Renal cortex interstitium (tissue), 11 donors: ENCODE measurements at regions not wholly inside any gene's neighbourhood (a gene's known extent, or its start where the extent isn't known, plus 50 kb on each side); places are given as distances from the start of the nearest gene placed in this dataset.

Experiments
- DNase-seq, 11 donors: peaks; one replicate each; pipeline ENCODE4 v3.0.0-alpha.2; 2013; ENCODE audit warnings: low read depth in 9 of 11, low spot score in 4 of 11; ENCODE audit errors: extremely low read depth in 1 of 11

DNA sequence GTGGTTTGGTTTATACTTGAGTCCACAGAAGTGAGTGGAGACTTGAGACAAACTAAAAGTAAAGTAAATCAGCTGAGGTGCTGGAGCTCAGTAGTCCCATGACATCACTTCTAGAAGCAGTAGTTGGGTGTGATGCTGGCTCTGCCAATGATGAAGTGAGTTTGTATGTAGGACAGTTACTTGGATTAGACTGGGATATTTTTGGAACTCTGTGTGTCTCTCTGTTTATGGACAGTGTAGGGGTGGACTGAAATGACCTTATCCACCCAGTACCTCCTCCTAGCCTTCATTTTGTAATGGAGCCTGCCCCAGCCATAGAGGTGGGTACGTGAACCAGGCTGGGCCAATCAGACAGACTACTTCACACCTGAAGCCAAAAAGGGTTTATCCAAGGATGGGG, 52.2 kb downstream of the POLR1D start:
- DNase-seq, result no peak

GRCh38 chr13:27678306-27679040, 56.8 kb downstream of the POLR1D start:
- no peak for DNase-seq

- DNase-seq, result no peak
Observed at GRCh38 chr13:27679396-27679795, 57.7 kb downstream of the POLR1D start.

GRCh38 chr13:27679896-27680295, 58.2 kb downstream of the POLR1D start:
- DNase-seq, result no peak

GRCh38 chr13:27680465-27680864, 58.8 kb downstream of the POLR1D start:
- no peak for DNase-seq

DNA sequence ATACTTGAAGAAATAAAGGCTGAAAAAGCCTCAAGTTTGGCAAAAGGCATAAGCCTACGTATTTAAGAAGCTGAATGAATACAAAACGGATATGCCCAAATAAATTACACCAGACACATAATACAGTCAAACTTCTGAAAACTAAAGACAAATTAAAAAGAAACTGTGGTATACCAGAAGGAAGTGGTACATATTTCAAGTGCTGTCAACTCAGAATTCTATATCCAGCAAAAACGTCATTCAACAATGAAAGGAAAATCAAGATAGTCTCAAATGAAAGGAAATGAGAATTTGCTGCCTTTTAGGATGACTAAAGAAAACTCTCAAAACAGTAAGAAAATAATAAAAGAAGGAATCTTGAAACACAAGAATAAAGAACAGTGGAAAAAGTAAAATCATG, 69.5 kb downstream of the POLR1D start:
- no peak for DNase-seq

GRCh38 chr13:27696731-27697130, 75.0 kb downstream of the POLR1D start:
- no peak for DNase-seq

DNA sequence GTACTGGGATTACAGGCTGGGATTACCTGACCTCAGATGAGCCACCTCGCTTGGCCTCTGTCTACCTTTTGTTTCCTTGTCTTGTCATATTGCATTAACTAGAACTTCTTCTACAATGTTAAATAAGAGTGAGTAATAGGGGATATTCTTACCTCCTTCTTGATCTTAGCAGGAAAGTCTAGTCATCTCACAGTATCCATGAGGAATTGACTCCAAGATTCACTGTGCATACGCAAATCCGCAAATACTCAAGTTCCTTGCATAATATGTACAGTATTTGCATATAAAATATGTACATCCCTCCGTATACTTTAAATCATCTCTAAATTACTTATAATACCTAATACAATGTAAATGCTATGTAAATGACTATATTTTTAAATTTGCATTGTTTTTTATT, 78.3 kb downstream of the POLR1D start:
- no peak for DNase-seq

GRCh38 chr13:27704681-27705080, 83.0 kb downstream of the POLR1D start:
- no peak for DNase-seq

- no peak for DNase-seq
Observed at GRCh38 chr13:27708325-27708724, 84.0 kb upstream of the GSX1 start.

DNA sequence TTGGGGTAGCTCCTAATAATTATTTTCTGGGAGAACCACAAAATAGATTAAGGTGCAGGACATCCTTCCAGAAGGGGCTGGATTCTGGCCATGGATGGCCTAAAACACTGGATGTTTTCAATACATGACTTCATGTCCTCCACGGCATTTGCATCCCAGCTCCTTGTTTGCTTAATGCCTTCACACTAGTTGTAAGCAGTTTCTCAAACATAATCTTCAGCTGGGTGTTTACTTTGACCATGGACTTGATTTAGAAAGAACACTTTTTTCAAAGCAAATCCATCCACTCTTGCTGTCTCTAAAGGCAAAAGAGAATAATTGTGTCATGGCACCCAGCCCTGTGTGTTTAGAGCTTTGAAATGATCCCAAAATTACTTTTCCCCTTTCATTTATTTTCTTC, 82.5 kb upstream of the GSX1 start:
- DNase-seq, result no peak

DNA sequence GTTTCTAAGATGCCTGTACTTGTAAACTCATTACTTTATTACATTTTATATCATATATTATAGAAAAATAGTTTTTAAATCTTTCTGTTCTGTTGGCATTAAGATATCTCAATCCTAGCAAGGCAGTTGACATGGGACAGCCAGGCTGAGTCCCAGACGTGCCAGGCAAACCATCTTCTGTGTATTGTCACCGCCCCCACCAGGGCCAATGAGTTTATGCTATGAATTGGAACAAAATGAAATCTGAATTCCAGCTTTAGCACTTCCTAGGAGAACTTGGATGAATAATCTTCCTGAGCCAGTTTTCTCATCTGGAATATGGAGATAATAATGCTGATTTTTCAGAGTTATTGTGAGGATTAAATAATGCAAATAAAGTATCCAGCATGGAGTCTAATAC, 79.9 kb upstream of the GSX1 start:
- DNase-seq, result peak in 1 of 11 donors; percentile 1

- DNase-seq, result no peak
Observed at GRCh38 chr13:27713767-27714166, 78.5 kb upstream of the GSX1 start.

GRCh38 chr13:27721681-27722080, 70.6 kb upstream of the GSX1 start:
- DNase-seq, result no peak

GRCh38 chr13:27728271-27728670, 64.0 kb upstream of the GSX1 start:
- peak in 1 of 11 donors; percentile 7 for DNase-seq

DNA sequence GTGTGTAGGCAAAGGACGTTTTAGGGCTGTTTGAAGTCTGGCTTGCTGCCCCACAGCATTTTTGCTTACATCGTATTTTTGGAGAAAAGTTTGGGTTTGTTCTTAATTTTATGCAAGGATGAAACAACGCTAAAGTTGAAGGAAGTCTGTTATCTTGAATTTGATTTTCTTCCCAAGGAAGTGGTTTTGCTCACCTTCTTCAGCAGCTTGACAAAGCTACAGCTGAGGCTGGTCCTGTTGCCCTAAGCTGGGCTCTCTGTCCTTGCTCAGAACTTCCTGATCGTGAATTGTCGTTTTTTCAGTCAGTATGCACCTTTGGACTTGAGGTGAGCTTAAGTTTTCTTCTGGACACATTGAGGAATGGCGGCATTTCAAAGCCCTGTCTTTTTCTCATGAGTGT, 62.1 kb upstream of the GSX1 start:
- no peak for DNase-seq
